Left kidney (tissue), 1 donor: ENCODE measurements at regions not wholly inside any gene's neighbourhood (a gene's known extent, or its start where the extent isn't known, plus 50 kb on each side); places are given as distances from the start of the nearest gene placed in this dataset.

Experiments
- DNase-seq: peaks from one replicate; pipeline ENCODE4 v3.0.0-alpha.2; 2013

DNA sequence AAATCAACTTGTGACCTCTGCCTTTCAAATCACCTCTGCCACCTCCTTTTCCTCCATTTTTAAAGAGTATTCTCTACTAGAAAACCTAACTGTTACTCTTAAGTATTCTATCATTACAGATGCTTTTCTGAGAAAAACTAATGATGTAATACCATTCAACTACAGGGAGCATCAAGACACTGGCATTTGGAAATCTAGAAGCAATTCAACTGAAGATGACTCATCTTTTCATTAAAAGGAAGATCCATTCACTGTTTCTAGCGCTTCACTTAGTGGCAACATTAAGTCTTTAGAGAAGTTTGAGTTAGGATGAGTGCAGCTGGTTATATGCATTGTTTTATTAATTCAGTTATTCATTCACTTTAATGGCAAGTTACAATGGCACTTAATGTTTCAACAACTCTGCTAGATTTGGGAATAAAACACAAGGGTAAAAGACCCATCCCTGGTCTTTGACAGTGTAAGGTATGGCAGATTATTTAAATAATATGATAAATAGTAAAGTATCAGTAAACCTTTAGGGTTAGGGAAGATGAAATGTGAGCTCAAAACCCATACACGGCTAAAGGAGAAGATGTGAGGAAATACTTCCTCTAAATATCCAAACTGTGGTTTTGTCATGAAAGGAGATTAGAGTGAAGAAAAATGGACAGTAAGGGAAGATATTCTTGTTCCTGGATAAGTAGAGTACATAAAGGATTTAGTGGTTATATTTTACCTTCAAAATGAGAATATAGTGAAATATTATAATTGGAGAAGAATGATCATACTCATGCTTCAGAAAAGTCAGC, 61.7 kb downstream of the KCNJ2 start:
- DNase-seq: no peak

DNA sequence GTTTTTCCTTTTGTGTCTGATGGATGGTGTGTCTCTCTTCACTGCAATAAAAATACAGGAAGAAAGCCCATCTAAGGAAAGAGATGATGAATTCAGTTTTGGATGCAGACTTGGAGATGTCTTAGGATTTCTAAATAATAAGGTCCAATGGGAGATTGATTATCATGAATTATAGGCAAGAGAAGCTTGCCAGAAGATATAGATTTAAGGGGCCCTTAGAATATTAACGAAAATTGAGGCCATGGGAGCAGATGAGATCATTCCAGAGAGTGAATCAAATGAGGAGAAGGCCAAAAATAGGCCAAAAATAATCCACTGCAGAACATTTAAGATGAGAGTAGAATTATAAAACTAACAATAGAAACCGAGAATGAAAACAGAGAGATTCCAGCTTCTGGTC, 63.1 kb downstream of the KCNJ2 start:
- no peak for DNase-seq

- DNase-seq: no peak
Observed at GRCh38 chr17:70235252-70235651, 65.9 kb downstream of the KCNJ2 start.

DNA sequence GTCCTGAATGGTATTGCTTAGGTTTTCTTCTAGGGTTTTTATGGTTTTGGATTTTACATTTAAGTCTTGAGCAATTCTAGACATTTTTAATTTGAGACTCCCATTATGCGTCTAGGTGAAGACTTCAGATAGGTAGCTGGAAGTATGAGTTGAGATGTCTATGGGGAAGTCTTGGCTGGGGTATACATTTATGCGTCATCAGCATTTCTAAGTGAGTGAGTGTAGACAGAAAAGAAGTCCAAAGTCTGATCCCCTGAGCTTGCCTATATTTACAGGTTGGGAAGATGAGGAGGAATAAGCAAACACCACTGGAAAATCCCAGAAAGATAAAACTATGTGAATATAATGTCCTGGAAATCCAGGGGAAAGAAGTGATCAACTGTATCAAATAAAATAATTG, 68.9 kb downstream of the KCNJ2 start:
- no peak for DNase-seq

GRCh38 chr17:70238646-70239045, 69.3 kb downstream of the KCNJ2 start:
- DNase-seq: no peak

DNA sequence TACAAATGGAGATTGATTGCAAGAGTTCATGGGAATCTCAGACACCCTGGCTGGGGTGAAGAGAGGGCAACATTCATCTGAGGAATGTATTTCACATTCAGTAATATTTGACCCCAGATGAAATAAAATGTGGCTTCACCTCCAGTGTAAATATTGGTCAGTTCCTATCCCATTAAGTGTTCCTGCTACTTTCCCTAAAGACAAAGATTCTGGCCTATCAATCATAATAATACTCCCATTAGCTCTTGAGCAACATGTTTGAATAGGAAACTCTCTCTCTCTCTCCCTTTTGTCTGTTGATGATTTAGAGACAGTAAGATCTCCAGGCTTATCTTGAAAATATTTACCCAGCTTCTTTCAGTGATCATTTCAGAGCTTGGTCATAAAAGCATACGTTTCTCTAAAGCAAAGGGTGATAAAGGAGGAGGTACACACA, 70.1 kb downstream of the KCNJ2 start:
- DNase-seq: no peak

DNA sequence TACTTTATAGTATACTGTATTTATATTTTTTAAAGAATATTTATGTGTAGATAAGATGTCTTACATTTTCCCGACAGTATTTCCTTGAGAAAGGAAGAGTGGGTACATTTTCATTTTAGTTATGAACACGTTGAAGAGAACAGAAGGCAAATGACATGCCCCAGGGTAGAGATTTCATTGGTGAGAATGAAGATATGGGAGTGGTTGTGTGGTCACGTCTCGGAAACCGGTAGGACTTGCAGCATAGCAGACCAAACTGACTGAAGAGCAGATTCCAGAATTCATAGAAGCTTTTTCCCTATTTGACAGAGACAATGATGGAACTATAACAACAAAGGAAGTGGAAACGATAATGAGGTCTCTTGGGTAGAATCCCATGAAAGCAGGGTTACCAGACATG, 71.7 kb downstream of the KCNJ2 start:
- DNase-seq: no peak

DNA sequence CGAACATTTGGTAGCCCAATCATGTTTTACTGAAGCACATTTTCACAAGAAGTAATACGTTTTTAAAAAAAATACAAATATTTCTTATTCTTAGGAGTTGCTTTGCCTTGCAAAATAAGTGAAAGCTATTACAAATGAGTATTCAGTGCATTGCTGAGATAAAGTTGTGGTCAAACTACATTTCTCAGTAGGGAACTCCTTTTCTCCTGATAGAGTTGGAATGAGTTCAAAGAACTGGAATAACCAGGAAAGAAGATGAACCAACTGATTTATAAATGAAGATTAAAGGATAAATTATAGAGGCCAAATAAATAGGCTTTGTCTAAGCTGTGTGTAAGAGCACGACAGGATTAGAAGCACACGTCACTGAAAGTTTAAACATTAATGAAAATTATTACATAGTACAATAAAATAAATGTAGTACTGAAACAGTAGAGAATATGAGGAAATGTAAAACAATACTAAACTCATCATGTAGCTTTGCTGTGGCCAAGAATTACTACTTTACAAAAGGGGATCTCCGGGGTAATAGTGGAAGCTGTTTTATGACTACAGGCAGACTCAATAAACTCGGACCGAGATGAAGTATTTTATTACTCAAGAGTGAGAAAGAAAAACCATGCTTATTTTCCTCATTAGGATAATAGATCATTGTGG, 73.6 kb downstream of the KCNJ2 start:
- no peak for DNase-seq

DNA sequence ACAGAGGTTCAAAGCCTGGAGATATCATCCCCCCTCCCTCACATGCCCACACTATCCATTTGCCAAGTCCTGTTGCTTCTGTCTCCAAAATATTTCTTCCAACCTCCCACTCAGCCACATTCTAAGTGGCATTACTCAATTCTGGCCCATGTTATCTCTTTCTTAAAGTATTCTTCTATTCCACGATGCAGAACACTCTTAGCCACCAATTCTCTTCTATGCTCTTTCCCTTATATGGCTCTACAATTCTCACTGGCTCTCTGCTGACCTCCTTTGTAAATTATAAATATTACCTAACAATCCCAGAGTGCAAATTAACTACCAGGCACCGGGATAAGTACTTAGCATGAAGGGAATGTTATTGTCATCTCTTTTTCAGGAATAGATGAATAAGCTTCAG, 82.4 kb downstream of the KCNJ2 start:
- DNase-seq: no peak

- no peak for DNase-seq
Observed at GRCh38 chr17:70254735-70255460, 85.6 kb downstream of the KCNJ2 start.

DNA sequence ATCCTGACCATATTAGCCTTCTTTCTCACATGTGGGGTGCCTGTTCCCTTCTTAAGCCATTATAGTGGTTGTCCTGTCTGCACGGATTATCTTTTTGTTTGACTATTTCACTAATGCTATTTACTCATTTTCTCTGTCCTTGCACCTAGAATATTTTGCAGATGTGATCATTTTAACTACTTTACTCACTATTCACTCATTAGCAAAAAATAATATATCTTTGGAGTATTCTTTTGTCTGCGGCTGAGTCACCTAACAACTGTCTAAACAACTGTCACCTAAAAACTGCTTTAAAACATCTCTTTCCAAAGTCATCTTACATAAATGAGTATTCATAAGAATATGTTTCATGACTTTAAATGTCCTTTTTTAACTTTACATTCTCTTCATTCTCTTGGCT, 87.4 kb downstream of the KCNJ2 start:
- DNase-seq: no peak

- no peak for DNase-seq
Observed at GRCh38 chr17:70258465-70258864, 89.1 kb downstream of the KCNJ2 start.

GRCh38 chr17:70259400-70259799, 90.1 kb downstream of the KCNJ2 start:
- no peak for DNase-seq

- no peak for DNase-seq
Observed at GRCh38 chr17:70261170-70261569, 91.8 kb downstream of the KCNJ2 start.

DNA sequence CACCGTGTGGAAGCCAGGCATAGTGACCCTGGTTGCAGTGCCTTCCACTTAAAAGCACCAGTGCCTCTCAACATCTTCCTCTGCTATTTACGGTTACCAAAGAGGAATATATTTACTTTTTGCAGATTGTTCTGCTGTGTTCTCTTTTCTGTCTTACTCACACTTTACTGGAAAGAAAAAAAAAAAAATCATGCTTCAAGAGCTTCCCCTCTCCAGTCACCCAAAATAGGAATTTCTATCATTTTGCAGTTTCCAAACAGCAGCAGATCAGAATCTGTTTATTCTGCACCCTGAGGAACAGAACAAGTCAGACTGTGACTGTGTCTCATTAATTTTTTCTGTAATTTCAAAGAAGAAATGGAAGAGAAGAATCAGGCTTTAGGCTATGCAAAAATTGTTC, 96.1 kb downstream of the KCNJ2 start:
- no peak for DNase-seq

- DNase-seq: no peak
Observed at GRCh38 chr17:70266394-70266793, 97.1 kb downstream of the KCNJ2 start.

GRCh38 chr17:70268383-70268782, 99.1 kb downstream of the KCNJ2 start:
- no peak for DNase-seq

DNA sequence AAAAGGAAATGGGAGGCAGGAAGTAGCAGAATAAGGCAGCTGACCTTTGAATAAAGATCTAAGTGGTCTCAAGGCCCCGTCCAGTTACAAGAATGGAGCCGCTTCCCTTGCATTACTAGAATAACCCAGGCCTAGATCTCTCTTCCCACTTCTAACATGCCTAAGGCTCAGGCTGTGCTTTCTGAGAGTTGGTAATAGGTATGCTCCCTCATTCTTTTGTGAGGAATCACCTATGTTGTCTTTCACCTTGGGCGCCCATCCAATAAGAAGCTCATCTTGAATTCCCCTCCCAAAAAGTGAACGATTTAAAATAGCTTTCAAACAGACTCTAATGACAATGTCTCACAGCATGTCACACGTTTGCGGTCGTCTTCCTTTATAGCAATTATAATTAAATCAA, 101.2 kb downstream of the KCNJ2 start:
- no peak for DNase-seq

- DNase-seq: no peak
Observed at GRCh38 chr17:70271200-70271599, 101.9 kb downstream of the KCNJ2 start.

GRCh38 chr17:70271672-70272071, 102.3 kb downstream of the KCNJ2 start:
- no peak for DNase-seq

DNA sequence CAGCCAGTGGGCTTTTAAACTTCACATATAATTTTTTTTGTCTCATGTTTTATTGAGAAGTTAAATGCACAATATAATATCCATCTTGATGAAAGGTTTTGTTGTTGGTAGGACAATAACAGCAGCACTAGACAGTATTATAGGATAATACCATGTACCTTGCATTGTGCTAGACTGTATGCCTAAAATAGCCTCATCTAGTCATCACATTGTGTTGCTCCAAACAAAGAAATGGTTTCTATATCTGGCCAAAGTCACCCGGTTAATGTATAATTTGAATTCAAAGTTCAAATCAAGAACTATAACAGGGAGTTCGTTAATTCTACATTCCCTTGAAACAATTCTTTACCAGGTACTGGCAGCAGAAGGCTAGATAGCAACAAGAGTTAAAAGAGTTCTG, 104.9 kb downstream of the KCNJ2 start:
- DNase-seq: no peak

DNA sequence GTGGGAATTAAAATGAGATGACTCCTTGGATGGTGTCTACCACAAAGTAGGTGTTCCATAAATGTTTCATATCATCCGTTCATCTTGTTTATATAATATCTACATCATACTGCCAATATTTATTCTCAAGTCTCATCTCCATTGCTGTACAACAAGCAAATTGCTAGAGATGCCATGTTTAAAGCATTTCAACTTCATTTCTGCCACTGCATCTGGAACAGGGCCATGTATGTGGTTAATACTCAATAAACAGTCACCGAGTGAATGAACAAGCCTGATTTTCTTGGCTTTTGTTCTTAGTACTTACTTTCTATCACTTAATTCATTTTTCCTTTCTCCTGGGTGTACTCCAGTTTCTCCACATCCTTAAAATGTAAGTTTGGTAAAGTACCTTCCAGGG, 107.6 kb downstream of the KCNJ2 start:
- DNase-seq: no peak

- DNase-seq: no peak
Observed at GRCh38 chr17:70278844-70279462, 109.6 kb downstream of the KCNJ2 start.
